ENCODE measurements at regions not wholly inside any gene's neighbourhood (a gene's known extent, or its start where the extent isn't known, plus 50 kb on each side); places are given as distances from the start of the nearest gene placed in this dataset.

DNA sequence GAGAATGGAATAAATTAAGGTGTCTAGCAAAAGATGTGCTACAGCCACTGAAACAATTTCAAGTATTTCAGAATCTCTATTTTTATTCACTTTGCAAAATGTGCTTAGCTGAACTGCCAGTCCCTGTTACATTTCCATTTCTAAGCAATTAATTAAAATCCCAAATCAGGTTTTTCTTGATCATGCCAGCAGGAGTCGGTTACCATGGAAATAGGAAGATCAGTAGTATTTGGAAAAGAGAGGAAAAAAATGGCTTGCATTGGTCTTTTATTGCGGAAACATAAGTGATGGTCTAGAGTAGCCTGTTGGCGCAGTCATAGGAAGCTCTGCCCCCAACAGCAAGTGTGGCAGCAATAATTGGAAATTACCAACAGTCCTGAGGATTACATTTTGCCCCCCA is 867.1 kb downstream of the GATA3 start:
- no peak for ATAC-seq
- intact Hi-C loops (cut with DNase I) = no loop called here

DNA sequence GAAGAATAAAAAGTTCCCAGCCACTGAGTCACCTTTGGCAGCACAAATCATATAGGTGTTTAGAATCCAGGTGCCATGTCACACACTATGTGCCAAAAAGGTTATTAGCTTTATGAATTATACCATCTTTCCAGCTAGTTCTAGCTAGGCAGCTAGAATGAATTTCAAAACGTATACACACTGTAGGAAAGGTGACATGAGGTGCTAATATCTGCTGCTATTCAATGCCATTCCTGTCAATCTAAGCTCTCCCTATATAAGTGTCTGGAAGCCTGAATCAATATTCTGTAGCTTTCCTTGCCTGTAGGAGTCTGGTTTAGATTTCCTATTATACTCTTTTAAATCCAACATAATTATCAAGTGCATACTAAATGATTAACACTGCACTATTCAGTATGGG is 868.6 kb downstream of the GATA3 start:
- intact Hi-C loops (cut with DNase I) = no loop called here
- DNase-seq = no peak
- ATAC-seq = no peak

More for the DNA sequence above, 867.1 kb downstream of the GATA3 start:
- no peak for DNase-seq

DNA sequence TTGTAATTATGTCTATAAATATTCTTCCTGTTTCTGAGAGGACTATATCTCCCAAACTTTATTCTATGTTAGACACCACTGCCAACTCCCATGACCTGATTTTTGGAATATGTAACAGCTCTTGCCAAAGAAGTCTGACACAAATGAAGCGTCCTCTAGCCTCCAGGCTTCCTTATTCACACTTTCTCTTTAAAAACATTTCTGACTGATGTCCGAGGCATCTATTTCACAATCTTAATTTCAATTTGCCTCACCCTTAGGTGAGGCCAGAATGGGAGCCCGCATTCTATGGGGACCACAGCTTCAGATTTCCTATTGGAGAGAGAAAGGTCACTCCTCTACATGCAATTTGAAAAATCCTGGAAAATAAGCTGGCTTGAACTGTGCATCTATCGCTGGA is 873.2 kb downstream of the GATA3 start:
- DNase-seq (no peak), ATAC-seq (no peak)
- intact Hi-C loops (cut with DNase I) = no loop called here

DNA sequence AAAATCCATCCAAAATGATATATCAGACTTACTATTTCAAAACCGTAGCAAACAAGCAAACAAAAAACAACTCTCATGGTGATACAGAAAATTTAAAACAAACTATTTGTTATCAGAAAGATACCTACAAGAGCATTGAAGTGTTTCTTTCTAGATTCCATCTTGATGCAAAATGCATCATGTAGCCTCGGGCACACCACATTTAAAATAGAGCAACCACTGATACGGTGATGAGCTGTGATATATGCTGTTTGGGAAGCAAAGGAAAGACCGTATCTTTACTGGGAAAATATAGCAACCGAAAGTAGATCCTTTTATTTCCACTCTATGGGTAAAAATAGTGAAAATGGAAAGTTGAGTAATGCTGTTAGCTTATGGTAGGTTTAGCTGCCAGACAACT is 892.0 kb downstream of the GATA3 start:
- ATAC-seq = no peak
- no peak for DNase-seq
- intact Hi-C loops (cut with DNase I) = no loop called here

- ATAC-seq (no peak), DNase-seq (no peak)
- intact Hi-C loops (cut with DNase I) = no loop called here
These were observed 896.5 kb downstream of the GATA3 start for GRCh38 chr10:8950978-8951377.

DNA sequence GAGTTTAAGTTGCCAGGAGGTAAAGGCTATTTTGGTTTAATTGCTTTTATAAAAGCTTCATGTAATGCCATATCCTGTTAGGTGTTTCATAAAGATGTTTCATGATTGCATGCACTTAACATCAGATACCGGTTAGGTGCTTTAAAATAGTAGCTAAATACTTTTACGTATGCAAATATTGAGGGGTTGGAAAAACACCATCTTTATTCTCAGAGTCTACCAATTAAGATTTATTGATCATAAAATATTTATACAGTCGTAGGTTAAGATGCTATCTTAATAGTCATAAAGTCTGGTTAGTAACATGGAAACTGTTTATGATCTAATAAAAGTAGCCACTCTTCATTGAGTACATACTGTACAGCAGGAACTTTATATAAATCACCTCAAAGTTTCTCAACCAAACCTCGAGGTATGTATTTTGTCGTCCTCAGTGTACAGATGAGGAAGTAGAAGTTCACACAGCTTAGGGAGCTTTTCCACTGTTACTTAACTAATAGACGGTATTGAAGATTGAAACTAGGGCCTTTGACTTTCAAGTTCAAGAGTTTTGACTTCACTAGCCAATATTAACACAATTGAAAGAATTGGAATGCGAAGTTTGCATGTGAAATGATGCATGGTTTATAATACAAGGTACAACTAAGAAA is 897.1 kb downstream of the GATA3 start:
- ATAC-seq = no peak
- intact Hi-C loops (cut with DNase I) = no loop called here
- no peak for DNase-seq

DNA sequence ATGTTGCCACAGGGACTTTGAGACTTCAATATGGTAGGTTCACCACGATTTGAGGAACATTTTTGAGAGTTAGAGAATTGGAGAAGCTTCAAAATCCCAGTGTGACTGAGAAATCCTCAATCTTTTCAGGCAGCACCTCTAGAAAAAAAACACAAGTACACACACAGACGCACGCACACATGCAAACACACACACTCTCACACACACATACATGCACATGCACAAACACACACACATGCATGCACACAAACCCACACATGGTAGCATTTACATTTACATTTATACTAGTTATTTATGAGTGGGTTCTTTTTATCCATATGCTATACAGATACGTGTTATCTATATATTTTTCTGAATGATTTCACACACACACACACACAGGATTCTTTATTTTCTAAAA is 901.9 kb downstream of the GATA3 start:
- DNase-seq (no peak), ATAC-seq (no peak)

GRCh38 chr10:8962249-8962648 is 907.8 kb downstream of the GATA3 start:
- intact Hi-C loops (cut with DNase I) = no loop called here
- ATAC-seq (no peak), DNase-seq (no peak)

More for the DNA sequence above, 901.9 kb downstream of the GATA3 start:
- intact Hi-C loops (cut with DNase I) = no loop called here

- intact Hi-C loops (cut with DNase I) = no loop called here
- no peak for DNase-seq
- no peak for ATAC-seq
These were observed 912.6 kb downstream of the GATA3 start for GRCh38 chr10:8967061-8967460.

GRCh38 chr10:8969853-8970252 is 915.4 kb downstream of the GATA3 start:
- DNase-seq (no peak), ATAC-seq (no peak)
- intact Hi-C loops (cut with DNase I) = no loop called here

DNA sequence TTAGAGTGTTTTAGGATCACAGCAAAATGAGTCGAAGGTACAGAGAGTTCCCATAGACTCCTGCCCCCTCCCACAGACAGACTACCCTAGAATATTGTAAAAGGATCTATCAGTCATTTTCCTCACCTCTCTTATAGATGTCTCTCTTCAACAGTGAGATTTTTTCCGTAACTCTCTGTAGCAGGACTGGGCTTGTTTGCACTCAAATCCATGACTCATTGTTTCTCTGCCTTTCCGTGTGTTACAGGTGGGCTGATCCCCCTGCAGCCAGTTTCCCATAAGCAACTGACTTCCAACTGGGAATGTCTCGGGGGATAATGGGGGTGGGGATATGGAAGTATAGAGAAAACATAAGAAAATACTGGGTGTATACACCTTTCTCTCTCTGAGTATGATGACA is 921.0 kb downstream of the GATA3 start:
- no peak for ATAC-seq
- intact Hi-C loops (cut with DNase I) = no loop called here
- no peak for DNase-seq

DNA sequence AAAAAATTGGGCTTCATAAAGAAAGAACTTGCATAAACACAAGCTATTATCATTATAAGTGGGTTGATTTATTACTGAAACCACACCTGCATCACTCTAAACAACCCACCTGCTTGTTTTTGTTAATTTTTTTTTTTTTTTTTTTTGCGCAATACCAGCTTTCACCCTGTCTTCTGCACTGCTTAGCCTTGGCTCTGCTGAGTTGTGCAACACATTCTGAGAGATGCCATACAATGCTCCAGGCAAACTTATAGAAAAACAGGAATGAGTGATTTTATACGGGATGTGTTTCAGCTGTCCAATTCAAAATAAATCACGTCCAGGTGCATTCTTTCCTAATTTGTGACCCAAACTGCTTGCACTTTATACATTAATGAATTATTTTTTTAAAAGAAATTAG is 923.6 kb downstream of the GATA3 start:
- intact Hi-C loops (cut with DNase I) = no loop called here
- no peak for ATAC-seq
- DNase-seq = no peak

DNA sequence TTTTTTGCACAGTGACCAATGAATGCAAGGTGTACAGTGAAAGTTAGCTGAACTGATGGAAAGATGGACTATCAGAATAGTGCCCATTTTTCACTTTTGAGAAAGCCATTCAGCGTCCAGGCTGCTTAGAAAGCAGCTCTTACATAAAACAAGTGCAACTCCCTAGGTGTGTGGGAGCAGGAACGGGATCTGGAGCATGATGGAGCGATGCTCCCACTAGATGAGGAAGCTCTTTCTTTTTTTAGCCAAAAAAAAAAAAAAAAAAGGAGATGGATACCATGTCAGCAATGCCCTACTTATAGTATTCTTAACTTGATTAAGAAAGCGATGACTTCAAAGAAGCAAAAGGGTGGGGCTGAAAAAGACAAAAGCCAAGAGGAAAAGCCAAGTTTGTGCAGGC is 925.5 kb downstream of the GATA3 start:
- intact Hi-C loops (cut with DNase I) = no loop called here
- no peak for DNase-seq

GRCh38 chr10:8981277-8981676 is 926.8 kb downstream of the GATA3 start:
- no peak for DNase-seq
- intact Hi-C loops (cut with DNase I) = no loop called here
- no peak for ATAC-seq

More for the DNA sequence above, 925.5 kb downstream of the GATA3 start:
- no peak for ATAC-seq

- ATAC-seq (no peak), DNase-seq (no peak)
- intact Hi-C loops (cut with DNase I) = no loop called here
These were observed 931.2 kb downstream of the GATA3 start for GRCh38 chr10:8985651-8986050.

GRCh38 chr10:8986975-8987374 is 932.5 kb downstream of the GATA3 start:
- intact Hi-C loops (cut with DNase I) = no loop called here
- ATAC-seq = no peak
- no peak for DNase-seq

GRCh38 chr10:8987712-8988111 is 933.2 kb downstream of the GATA3 start:
- intact Hi-C loops (cut with DNase I) = no loop called here
- DNase-seq (no peak), ATAC-seq (no peak)

DNA sequence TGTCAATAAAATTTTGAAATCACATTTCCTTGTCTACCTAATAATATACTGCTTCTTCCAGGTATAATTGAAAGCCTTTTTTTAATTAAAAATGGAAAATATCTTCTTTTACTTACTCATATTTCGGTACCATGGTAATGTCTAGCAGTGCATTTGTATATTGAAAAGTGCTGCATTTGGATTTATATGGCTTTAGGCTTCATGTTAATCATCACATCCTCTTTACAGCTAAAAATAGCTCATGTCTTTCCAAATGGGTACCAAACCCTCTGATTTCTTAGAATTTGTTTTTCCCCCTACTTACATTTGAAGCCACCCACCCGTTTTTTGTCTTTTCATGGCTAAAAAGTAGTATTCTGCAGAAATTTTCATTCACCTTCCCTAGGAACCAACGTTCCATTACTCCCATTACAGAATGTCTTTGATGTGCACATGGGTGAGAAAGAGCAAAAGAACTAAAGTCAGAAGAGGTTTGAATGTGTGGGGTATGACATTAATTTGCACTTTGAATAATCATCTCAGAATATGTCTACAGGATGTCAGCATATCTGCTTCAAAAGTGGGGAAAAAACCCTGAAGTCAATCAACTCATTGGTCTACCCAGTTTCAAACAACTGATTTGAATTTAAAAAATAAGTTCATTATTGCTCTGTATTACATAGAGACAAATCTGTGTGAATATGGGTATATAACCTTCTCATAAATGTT is 935.9 kb downstream of the GATA3 start:
- ATAC-seq = no peak
- intact Hi-C loops (cut with DNase I) = no loop called here

DNA sequence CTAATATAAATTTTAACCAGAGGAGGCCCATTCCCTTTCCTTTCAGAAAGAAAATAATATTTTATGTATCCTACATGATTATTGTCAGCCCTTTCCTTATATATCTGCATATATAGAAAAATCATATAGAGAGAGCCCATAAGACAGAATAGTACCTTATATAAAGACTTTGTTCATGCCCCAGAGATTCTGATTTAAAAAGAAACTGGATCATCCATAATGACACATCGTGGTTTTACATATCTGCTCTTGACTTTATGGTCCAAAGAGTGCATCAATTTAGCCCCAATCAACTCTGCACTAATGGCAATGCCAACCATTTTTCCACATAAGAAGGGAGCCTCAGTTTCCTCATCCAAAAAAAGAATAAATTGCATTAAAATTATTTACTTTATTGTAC is 937.5 kb downstream of the GATA3 start:
- no peak for ATAC-seq
- intact Hi-C loops (cut with DNase I) = no loop called here
- DNase-seq = no peak

More for the DNA sequence above, 935.9 kb downstream of the GATA3 start:
- no peak for DNase-seq

- intact Hi-C loops (cut with DNase I) = no loop called here
- DNase-seq (no peak), ATAC-seq (no peak)
These were observed 939.4 kb downstream of the GATA3 start for GRCh38 chr10:8993864-8994263.

DNA sequence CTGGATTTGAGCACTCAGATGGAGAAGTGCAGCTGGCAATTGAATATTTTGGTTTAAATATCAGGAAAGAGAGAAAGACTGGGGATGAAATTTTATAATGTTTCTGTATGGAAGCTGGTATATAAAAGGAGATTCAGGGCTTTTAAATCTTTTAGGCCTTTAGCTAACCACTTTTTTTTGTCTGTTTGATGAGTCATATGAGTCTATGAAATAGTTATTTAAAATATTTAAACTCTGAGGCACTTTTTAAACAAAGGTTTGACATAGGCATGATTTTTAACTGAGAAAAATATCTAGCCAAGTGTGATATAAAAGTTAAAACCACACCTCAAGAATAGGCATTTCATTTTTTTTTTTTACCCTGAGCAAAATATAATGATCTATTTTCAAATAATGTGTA is 944.3 kb downstream of the GATA3 start:
- intact Hi-C loops (cut with DNase I) = no loop called here
- DNase-seq (no peak), ATAC-seq (peak in 1 of 2 donors; percentile 23)
